Vagina (tissue), 2 donors: ENCODE measurements at regions not wholly inside any gene's neighbourhood (a gene's known extent, or its start where the extent isn't known, plus 50 kb on each side); places are given as distances from the start of the nearest gene placed in this dataset.

ENCODE experiments used
- CTCF ChIP-seq, 3 experiments: fragments of 450-650 bp in 2 of 3; fragments of 200-600 bp in 1 of 3; sonication (generic) in 1 of 3; IDR thresholded peaks; one replicate each; pipeline ENCODE4 v1.5.1; 2017 to 2019; ENCODE audit warnings: antibody characterized with exemption in 3 of 3, mild to moderate bottlenecking in 2 of 3, moderate library complexity in 2 of 3
- POLR2A ChIP-seq, 2 donors: fragments of 450-650 bp; IDR thresholded peaks; one replicate each; pipeline ENCODE4 v1.6.1; 2017; ENCODE audit warnings: antibody characterized with exemption in 2 of 2, mild to moderate bottlenecking in 2 of 2, moderate library complexity in 2 of 2

GRCh38 chr21:40967771-40968170, 120.8 kb upstream of the DSCAM start:
- no peak for TF ChIP-seq CTCF (IDR thresholded peaks at IDR 0.05)
- TF ChIP-seq POLR2A (IDR thresholded peaks at IDR 0.05): no peak
